Upper lobe of left lung (tissue), 6 donors: ENCODE measurements at regions not wholly inside any gene's neighbourhood (a gene's known extent, or its start where the extent isn't known, plus 50 kb on each side); places are given as distances from the start of the nearest gene placed in this dataset.

Experiments
- ATAC-seq, 2 donors: fragments of 200-7000 bp; cut with Tn5 transposase; one replicate each; pipeline ENCODE4 v1.9.1; 2022; ENCODE audit warnings: mild to moderate bottlenecking in 2 of 2, moderate library complexity in 2 of 2; ENCODE audit not compliant: low FRiP score in 2 of 2
- DNase-seq, 2 donors: peaks; one replicate each; pipeline ENCODE4 v3.0.0-alpha.2; 2019 to 2020
- H3K27ac ChIP-seq, 4 donors: fragments of 200-600 bp; sonication (generic); one replicate each; pipeline ENCODE4 v1.5.1; 2016 to 2019
- H3K27me3 ChIP-seq, 4 donors: fragments of 200-600 bp; sonication (generic); one replicate each; pipeline ENCODE4 v1.5.1; 2017 to 2019
- H3K36me3 ChIP-seq, 4 donors: fragments of 200-600 bp; sonication (generic); one replicate each; pipeline ENCODE4 v1.5.1; 2016 to 2019
- H3K4me1 ChIP-seq, 4 donors: fragments of 200-600 bp; sonication (generic); one replicate each; pipeline ENCODE4 v1.5.1; 2018 to 2019
- H3K4me3 ChIP-seq, 4 donors: fragments of 200-600 bp; sonication (generic); one replicate each; pipeline ENCODE4 v1.5.1; 2017 to 2019; ENCODE audit warnings: mild to moderate bottlenecking in 2 of 4, moderate library complexity in 1 of 4
- H3K9me3 ChIP-seq, 4 donors: fragments of 200-600 bp; sonication (generic); one replicate each; pipeline ENCODE4 v1.5.1; 2018 to 2019
- EP300 ChIP-seq, 4 donors: sonication (generic); formaldehyde crosslinking; IDR thresholded peaks; one replicate each; pipeline ENCODE4 v1.5.1; 2017; ENCODE audit warnings: antibody characterized with exemption in 4 of 4, control low read depth in 2 of 4
- POLR2A ChIP-seq, 4 donors: fragments of 450-650 bp; IDR thresholded peaks; one replicate each; pipeline ENCODE4 v1.5.1; 2016 to 2017; ENCODE audit warnings: antibody characterized with exemption in 4 of 4, mild to moderate bottlenecking in 2 of 4
- POLR2AphosphoS5 ChIP-seq, 2 donors: sonication (generic); formaldehyde crosslinking; IDR thresholded peaks; one replicate each; pipeline ENCODE4 v1.5.1; 2017; ENCODE audit warnings: antibody characterized with exemption in 2 of 2
- WGBS, 2 donors: methylation state at CpG; one replicate each; pipeline ENCODE4 v1.1.5; 2017 to 2018; 5-methylcytosine and 5-hydroxymethylcytosine counted together
- TF ChIP-seq, protein P1 (sequence below), 6 experiments: fragments of 450-650 bp in 4 of 6; fragments of 200-600 bp in 2 of 6; sonication (generic) in 2 of 6; IDR thresholded peaks; one replicate each; pipeline ENCODE4 v1.5.1; 2016 to 2019; ENCODE audit warnings: antibody characterized with exemption in 6 of 6
- donor health status: DM: no; HTN: no; CAD: no; lungs with moderate emphysema.
- donor health status: DM: no; HTN: yes; CAD: no; lungs with severe emphysema.

DNA sequence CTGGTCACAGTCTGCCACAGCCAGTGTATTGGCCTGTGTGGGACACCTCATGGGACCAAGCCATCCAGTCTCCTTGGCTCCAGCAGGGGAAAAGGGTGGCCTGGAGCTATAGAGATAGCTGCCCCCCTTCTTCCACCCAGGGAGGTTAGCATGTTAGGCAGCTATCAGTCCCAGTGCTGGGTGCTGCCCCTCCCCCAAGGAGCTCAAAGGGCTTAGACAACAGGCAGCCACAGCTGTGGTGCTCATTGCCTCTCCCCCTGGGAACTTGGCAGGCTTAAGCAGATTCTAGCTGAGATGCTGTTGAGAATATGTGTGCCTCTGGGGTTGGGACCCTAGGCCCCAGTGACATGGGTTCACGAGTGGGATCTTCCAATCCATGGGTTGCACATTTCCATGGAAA is 226.0 kb upstream of the PTGER4 start:
- H3K4me3 ChIP-seq, result no peak overlapping the region
- H3K36me3 ChIP-seq, result no peaks in the 10 kb centered on the region
- DNase-seq (no peak), ATAC-seq (no peak)
- no peaks in the 10 kb centered on the region for H3K4me1 ChIP-seq
- no peaks in the 10 kb centered on the region for H3K27me3 ChIP-seq
- no peak overlapping the region for H3K27ac ChIP-seq
- H3K9me3 ChIP-seq, result no peaks in the 10 kb centered on the region
- no peak for TF ChIP-seq EP300 (IDR thresholded peaks at IDR 0.05)
- TF ChIP-seq POLR2AphosphoS5 (IDR thresholded peaks at IDR 0.05), result no peak
- TF ChIP-seq, protein P1, sequence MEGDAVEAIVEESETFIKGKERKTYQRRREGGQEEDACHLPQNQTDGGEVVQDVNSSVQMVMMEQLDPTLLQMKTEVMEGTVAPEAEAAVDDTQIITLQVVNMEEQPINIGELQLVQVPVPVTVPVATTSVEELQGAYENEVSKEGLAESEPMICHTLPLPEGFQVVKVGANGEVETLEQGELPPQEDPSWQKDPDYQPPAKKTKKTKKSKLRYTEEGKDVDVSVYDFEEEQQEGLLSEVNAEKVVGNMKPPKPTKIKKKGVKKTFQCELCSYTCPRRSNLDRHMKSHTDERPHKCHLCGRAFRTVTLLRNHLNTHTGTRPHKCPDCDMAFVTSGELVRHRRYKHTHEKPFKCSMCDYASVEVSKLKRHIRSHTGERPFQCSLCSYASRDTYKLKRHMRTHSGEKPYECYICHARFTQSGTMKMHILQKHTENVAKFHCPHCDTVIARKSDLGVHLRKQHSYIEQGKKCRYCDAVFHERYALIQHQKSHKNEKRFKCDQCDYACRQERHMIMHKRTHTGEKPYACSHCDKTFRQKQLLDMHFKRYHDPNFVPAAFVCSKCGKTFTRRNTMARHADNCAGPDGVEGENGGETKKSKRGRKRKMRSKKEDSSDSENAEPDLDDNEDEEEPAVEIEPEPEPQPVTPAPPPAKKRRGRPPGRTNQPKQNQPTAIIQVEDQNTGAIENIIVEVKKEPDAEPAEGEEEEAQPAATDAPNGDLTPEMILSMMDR (IDR thresholded peaks at IDR 0.05), result no peak
- no peak for TF ChIP-seq POLR2A (IDR thresholded peaks at IDR 0.05)
- 75% methylated on average over 1 of the region's 1 CpG; no CpG with 5 or more reads in 1 of the 2 donors for WGBS, 2 donors

DNA sequence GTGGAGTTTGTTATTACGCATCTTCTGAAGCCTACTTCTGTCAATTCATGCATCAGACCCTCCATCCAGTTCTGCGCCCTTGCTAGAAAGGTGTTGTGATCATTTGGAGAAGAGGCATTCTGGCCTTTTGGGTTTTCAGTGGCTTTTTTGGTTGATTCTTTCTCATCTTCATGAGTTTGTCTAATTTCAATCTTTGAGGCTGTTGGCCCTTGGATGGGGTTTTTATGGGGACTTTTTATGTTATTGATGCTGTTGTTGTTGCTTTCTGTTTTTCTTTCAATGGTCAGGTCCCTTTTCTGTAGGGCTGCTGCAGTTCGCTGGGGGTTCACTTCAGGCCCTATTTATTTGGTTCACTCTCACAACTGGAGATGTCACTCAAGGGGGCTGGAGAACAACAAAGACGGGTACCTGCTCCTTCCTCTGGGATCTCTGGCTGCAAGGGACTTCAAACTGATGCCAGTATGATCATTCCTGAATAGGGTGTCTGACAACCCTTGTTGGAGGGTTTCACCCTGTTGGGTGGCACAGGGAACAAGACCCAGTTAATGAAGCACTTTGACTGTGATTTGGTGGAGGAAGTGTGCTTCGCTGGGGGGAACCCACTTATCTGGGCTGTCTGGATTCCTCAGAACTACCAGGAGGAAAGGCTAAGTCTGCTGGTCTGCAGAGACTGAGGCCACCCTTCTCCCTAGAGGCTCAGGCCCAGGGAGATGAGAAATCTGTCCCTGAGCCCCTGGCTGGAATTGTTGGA is 226.7 kb upstream of the PTGER4 start:
- TF ChIP-seq POLR2A (IDR thresholded peaks at IDR 0.05) (no peak), POLR2AphosphoS5 (IDR thresholded peaks at IDR 0.05) (no peak), EP300 (IDR thresholded peaks at IDR 0.05) (no peak)
- TF ChIP-seq, protein P1 (IDR thresholded peaks at IDR 0.05), result no peak
- no peak overlapping the region for H3K4me3 ChIP-seq
- no peaks in the 10 kb centered on the region for H3K27me3 ChIP-seq
- ATAC-seq (no peak), DNase-seq (no peak)
- H3K4me1 ChIP-seq, result no peaks in the 10 kb centered on the region
- no peaks in the 10 kb centered on the region for H3K36me3 ChIP-seq
- H3K27ac ChIP-seq, result no peak overlapping the region
- whole genome bisulfite sequencing, 2 donors, result 94 to 95% methylated on average over 4 to 5 of the region's 5 CpGs
- no peaks in the 10 kb centered on the region for H3K9me3 ChIP-seq

DNA sequence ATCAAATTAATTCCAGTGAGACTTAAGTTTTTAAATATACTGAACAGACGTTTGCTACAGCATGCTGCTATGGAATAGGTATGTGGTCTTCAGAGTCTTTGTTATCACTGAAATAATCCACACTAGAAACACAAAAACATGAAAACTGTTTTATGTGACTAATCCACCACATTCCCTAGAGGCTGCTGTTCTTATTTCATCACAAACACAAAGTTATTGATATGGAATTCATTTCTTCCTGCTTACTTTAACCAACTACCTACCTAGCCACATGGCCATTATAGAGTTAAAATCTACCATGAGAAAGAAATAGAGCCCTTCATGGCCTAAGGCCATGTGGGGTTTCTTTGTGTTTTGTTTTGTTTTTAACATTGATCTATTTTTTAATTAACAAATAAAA is 232.3 kb upstream of the PTGER4 start:
- TF ChIP-seq EP300 (IDR thresholded peaks at IDR 0.05) (no peak), POLR2A (IDR thresholded peaks at IDR 0.05) (no peak), POLR2AphosphoS5 (IDR thresholded peaks at IDR 0.05) (no peak)
- TF ChIP-seq, protein P1 (IDR thresholded peaks at IDR 0.05), result no peak
- no peak for DNase-seq
- H3K36me3 ChIP-seq, result no peaks in the 10 kb centered on the region
- peaks cover 3 to 9% (median 7%) of the 10 kb centered on the region in 4 donors for H3K9me3 ChIP-seq
- no peaks in the 10 kb centered on the region for H3K27me3 ChIP-seq
- H3K4me3 ChIP-seq, result no peak overlapping the region
- no peak for ATAC-seq
- 66 to 67% methylated on average over 1 of the region's 1 CpG for WGBS, 2 donors
- no peak overlapping the region for H3K27ac ChIP-seq
- peaks cover 0 to under 1% (median 0%) of the 10 kb centered on the region in 4 donors for H3K4me1 ChIP-seq

DNA sequence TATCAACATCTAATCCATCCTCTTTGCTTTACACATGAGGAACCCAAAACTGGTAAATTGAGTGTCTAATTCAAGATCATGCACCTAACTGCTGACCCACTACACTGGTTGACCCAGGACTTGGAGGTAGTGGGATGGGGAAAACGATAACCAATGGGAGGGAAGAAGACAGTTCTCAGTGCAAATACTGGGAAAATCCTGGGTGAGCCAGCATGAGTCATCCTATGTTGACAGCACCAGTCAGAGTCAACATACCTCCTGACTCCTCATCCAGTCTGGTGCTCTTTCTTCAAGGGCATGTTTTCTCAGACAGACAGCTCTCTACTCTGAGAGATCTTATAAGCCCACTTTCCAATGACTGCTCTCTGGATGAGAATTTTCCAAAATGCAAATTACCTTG is 232.8 kb upstream of the PTGER4 start:
- WGBS, 2 donors, result 0 to 44% methylated on average over 1 of the region's 1 CpG
- no peak for TF ChIP-seq POLR2A (IDR thresholded peaks at IDR 0.05)
- TF ChIP-seq POLR2AphosphoS5 (IDR thresholded peaks at IDR 0.05), result no peak
- TF ChIP-seq, protein P1 (IDR thresholded peaks at IDR 0.05), result no peak
- no peak for TF ChIP-seq EP300 (IDR thresholded peaks at IDR 0.05)
- peaks cover 0 to 6% (median 0%) of the 10 kb centered on the region in 4 donors for H3K4me1 ChIP-seq
- H3K9me3 ChIP-seq, result peaks cover 3 to 9% (median 7%) of the 10 kb centered on the region in 4 donors
- DNase-seq (peak in 1 of 2 donors; percentile 27), ATAC-seq (no peak)
- H3K36me3 ChIP-seq, result no peaks in the 10 kb centered on the region
- no peaks in the 10 kb centered on the region for H3K27me3 ChIP-seq
- no peak overlapping the region for H3K4me3 ChIP-seq
- no peak overlapping the region for H3K27ac ChIP-seq

DNA sequence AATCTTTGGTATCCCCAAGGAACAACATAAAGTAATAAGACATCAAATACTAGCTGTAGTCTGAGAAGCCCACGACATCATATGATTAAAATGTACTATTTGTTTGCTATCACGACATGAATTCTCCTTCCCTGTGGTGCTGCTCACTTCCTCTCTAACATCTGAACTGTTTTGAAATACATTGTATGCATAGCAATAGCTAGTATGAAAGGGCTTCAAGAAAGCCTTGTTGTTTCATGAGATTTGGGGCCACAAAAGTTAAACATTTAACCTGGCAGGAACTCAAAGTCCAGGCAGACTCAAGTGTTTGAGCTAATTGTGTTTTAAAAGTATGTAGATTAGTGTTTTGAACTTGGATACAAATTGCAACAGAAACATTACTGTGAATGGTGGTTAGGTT is 237.4 kb upstream of the PTGER4 start:
- Histone ChIP-seq H3K4me3 (no peak overlapping the region), H3K4me1 (peaks cover 0 to 9% (median 0%) of the 10 kb centered on the region in 4 donors), H3K27me3 (no peaks in the 10 kb centered on the region), H3K27ac (no peak overlapping the region), H3K36me3 (no peaks in the 10 kb centered on the region), H3K9me3 (peaks cover 3 to 9% (median 7%) of the 10 kb centered on the region in 4 donors)
- TF ChIP-seq POLR2AphosphoS5 (IDR thresholded peaks at IDR 0.05), result no peak
- no peak for TF ChIP-seq EP300 (IDR thresholded peaks at IDR 0.05)
- TF ChIP-seq, protein P1 (IDR thresholded peaks at IDR 0.05), result no peak
- no peak for TF ChIP-seq POLR2A (IDR thresholded peaks at IDR 0.05)
- DNase-seq (no peak), ATAC-seq (no peak)
- 30 to 36% methylated on average over 2 of the region's 2 CpGs for WGBS, 2 donors
